GM23338 (cell line): ENCODE measurements at regions not wholly inside any gene's neighbourhood (a gene's known extent, or its start where the extent isn't known, plus 50 kb on each side); places are given as distances from the start of the nearest gene placed in this dataset.

Source experiments
- CREB1 ChIP-seq: fragments of 250-450 bp; sonication (Bioruptor Pico); IDR thresholded peaks from 2 replicates; pipeline ENCODE4 v1.5.0; 2020; ENCODE audit warnings: low read depth, mild to moderate bottlenecking, moderate library complexity
- CTCF ChIP-seq, 2 experiments: fragments of 200-600 bp in 1 of 2; sonication (generic) in 1 of 2; conservative IDR thresholded peaks; 2 replicates each; pipeline versions ENCODE4 v1.5.1 to v1.6.1; 2016 to 2017; ENCODE audit warnings: antibody characterized with exemption in 2 of 2, low read depth in 2 of 2, mild to moderate bottlenecking in 2 of 2, moderate library complexity in 1 of 2
- ETS1 ChIP-seq: IDR thresholded peaks from 2 replicates; pipeline ENCODE4 v1.6.1; 2016; ENCODE audit warnings: antibody characterized with exemption
- EZH2 ChIP-seq: fragments of 200-600 bp; sonication (generic); IDR thresholded peaks from one replicate; pipeline ENCODE4 v1.8.0; 2017; ENCODE audit warnings: antibody characterized with exemption, mild to moderate bottlenecking, low read depth; ENCODE audit not compliant: unreplicated experiment
- EZH2phosphoT487 ChIP-seq: fragments of 200-600 bp; sonication (generic); IDR thresholded peaks from one replicate; pipeline ENCODE4 v1.8.1; 2018; ENCODE audit warnings: antibody characterized with exemption; ENCODE audit not compliant: unreplicated experiment
- POLR2AphosphoS5 ChIP-seq: IDR thresholded peaks from 2 replicates; pipeline ENCODE4 v1.6.1; 2016; ENCODE audit warnings: antibody characterized with exemption, low read depth
- REST ChIP-seq: IDR thresholded peaks from one replicate; pipeline ENCODE4 v1.6.1; 2018; ENCODE audit warnings: antibody characterized with exemption; ENCODE audit not compliant: unreplicated experiment
- ZNF114 ChIP-seq: fragments of 250-450 bp; sonication (Bioruptor Pico); IDR thresholded peaks from 2 replicates; pipeline ENCODE4 v1.5.0; 2020; ENCODE audit warnings: mild to moderate bottlenecking, moderate library complexity
- ZNF462 ChIP-seq: fragments of 250-450 bp; sonication (Bioruptor Pico); IDR thresholded peaks from 2 replicates; pipeline ENCODE4 v1.5.0; 2020; ENCODE audit warnings: mild to moderate bottlenecking, moderate library complexity

GRCh38 chr4:102439812-102440211 lies 61.3 kb upstream of the NFKB1 start:
- TF ChIP-seq POLR2AphosphoS5 = no peak
- no peak for TF ChIP-seq CTCF (conservative IDR thresholded peaks at IDR 0.05; ENCODE audit: low read depth in 2 of 2)
- TF ChIP-seq REST = no peak
- no peak for TF ChIP-seq EZH2
- TF ChIP-seq ETS1 = no peak
- TF ChIP-seq EZH2phosphoT487 = no peak
- TF ChIP-seq ZNF114 (CRISPR knock-in tag) = no peak
- TF ChIP-seq ZNF462 (CRISPR knock-in tag) = no peak
- TF ChIP-seq CREB1 (CRISPR knock-in tag) = no peak
